Stromal cell of bone marrow (primary cell): ENCODE measurements at regions not wholly inside any gene's neighbourhood (a gene's known extent, or its start where the extent isn't known, plus 50 kb on each side); places are given as distances from the start of the nearest gene placed in this dataset.

Experiments
- DNase-seq: peaks from one replicate; pipeline ENCODE4 v3.0.0-alpha.2; 2012; ENCODE audit warnings: low read depth

- no peak for DNase-seq
These were observed 745.2 kb upstream of the GCFC2 start for GRCh38 chr2:76455910-76456309.

GRCh38 chr2:76450024-76450475 lies 739.3 kb upstream of the GCFC2 start:
- no peak for DNase-seq

DNA sequence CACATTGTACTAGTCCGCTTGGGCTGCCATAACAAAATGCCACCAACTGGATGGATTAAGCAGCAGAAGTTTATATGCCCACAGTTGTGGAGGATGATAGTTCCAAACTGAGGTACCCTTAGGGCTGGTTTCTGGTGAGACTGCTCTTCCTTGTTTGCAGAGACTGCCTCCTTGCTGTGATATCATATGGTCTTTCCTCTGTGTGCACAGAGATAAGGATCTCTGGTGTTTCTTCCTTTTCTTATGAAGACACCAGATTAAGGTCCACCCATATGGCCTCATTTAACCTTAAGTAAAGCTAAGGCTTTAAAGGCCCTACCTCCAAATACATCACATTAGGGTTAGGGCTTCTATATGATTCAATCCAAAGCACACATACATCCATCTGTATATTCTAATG lies 738.2 kb upstream of the GCFC2 start:
- DNase-seq, result no peak

DNA sequence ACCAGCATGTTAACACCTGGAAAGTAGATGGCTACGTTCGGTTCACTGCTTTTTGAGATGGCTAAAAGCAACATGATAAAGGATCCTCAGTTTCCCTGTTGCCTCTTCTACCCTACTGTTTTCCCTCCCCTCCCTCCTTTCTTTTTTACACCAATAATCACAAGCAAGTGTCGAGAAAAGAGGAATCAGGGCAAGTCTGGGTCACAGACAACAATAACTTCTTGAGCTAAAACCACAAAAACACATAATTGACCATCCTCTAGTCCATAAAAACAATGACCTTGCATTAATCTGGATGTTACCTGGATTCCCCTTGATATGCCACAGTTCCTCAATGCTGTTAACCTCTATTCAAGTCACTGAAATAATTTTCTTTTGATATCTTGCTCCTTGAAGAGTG lies 736.6 kb upstream of the GCFC2 start:
- DNase-seq, result no peak

- no peak for DNase-seq
These were observed 736.2 kb upstream of the GCFC2 start for GRCh38 chr2:76446872-76447271.

- no peak for DNase-seq
These were observed 735.2 kb upstream of the GCFC2 start for GRCh38 chr2:76445880-76446279.

- DNase-seq, result no peak
These were observed 734.0 kb upstream of the GCFC2 start for GRCh38 chr2:76444732-76445131.

DNA sequence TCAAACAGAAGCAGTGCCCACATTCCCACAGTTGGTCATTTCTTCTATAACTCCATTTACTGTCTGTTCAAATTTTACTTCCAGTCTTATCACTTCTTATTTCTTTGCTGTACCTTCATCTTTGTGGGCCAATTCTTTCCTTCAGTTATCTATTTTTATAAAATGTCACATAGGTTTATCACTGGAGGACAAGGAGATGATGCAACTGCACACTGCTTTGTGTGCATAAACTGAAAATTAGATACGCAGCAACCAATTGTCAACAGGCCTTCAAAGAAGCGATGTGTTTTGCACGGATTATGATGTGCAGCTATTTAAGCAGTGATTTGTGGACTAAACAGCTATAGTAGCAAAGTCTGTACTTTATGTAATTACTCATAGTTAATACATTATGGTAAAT lies 726.8 kb upstream of the GCFC2 start:
- no peak for DNase-seq

- no peak for DNase-seq
These were observed 718.7 kb upstream of the GCFC2 start for GRCh38 chr2:76429374-76429773.

- DNase-seq, result no peak
These were observed 716.7 kb upstream of the GCFC2 start for GRCh38 chr2:76427452-76427851.

DNA sequence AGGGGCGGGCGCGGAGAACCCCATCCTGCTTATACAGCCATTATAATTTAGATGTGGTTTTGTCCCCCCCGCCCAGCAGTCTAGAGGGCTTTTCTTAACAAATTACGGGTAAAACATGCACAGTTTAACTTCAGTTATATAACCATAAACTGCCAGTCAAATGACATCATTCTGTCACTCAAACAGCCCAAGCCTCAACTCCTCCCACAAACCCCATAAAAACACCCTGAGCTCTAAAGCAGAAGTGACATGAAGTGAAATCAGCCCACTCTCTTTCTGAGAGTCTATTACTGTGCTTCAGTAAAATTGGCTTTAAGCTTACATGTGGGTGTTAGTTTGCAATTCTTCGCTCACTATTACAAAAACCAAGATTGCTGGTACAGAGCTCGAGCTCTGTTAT lies 705.1 kb upstream of the GCFC2 start:
- no peak for DNase-seq

GRCh38 chr2:76413436-76413835 lies 702.7 kb upstream of the GCFC2 start:
- no peak for DNase-seq

GRCh38 chr2:76406134-76406855 lies 695.6 kb upstream of the GCFC2 start:
- DNase-seq, result no peak

DNA sequence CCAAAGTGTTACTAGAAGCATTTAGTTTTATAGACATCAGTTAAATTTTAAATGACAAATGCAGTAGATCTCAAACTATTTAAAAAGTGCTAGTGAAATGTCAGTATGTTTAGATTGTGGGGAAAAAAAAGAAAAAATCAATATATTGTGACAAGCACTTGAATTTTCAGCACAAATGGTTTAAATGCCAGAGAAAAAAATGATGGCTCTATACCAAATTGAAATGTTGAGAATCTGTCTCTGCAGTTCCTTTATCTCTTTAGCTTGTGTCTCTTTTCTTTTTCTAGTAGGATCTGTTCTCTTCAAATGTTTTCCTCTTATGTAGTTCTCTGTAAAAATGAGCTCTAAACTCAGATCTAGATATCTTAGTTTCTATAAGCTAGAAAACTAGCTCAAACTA lies 682.6 kb upstream of the GCFC2 start:
- DNase-seq, result no peak

DNA sequence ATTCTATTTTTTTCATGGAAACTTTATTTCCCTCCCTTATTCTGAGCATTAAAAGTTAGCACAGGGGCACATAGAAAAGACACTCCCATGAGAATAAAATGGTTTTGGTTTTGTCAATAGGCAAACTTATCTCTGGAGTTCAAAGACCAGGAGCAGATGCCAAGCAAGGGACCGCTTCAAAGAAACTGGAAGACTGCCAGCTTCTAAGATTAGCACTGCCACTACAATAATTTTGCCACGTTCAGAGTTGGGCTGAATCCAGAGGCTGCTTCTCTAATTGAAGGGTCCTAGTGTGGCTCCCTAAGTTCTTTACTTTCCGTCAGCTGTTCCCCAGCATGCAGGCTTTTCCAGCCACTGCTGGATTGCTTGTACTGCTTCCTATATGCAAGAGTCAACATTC lies 681.0 kb upstream of the GCFC2 start:
- no peak for DNase-seq

- no peak for DNase-seq
These were observed 676.6 kb upstream of the GCFC2 start for GRCh38 chr2:76387294-76387693.

- no peak for DNase-seq
These were observed 675.2 kb upstream of the GCFC2 start for GRCh38 chr2:76385943-76386342.

DNA sequence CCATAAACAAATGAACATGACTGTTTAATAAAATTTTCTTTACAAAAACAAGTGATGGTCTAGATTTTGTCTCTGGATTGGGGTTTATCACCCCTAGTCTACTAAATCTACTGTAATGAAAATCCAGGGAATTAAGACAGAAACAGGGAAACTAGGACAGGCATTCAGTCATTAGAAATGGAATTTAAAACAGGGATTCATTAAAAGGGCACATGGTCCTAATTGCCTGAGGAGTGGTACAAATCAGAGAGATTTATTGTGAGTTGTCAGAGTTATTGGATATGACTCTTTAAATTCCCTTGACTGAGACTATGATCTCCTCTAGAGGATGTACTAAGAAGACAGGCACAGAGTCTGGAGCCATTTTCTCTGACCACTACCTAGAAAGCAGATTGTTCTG lies 670.9 kb upstream of the GCFC2 start:
- no peak for DNase-seq

GRCh38 chr2:76378140-76378539 lies 667.4 kb upstream of the GCFC2 start:
- no peak for DNase-seq

DNA sequence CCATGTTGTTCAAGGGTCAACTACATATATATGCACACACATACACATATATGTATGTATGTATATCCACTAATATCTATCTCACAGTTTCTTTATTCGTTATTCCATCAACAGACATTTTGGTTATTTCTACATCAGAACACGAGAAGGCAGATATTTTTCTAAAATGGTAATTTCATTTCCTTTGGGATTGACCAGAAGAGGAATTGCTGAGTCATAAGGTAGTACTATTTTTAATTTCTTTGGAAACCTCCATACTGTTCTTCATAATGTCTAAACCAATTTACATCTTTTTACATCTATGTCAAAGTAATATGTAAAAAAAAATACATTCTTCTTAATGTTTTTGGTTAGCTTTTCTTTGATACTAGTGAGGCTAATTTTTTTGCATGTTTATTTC lies 630.7 kb upstream of the GCFC2 start:
- no peak for DNase-seq

- DNase-seq, result no peak
These were observed 622.2 kb upstream of the GCFC2 start for GRCh38 chr2:76332871-76333270.

GRCh38 chr2:76330865-76331264 lies 620.1 kb upstream of the GCFC2 start:
- no peak for DNase-seq

DNA sequence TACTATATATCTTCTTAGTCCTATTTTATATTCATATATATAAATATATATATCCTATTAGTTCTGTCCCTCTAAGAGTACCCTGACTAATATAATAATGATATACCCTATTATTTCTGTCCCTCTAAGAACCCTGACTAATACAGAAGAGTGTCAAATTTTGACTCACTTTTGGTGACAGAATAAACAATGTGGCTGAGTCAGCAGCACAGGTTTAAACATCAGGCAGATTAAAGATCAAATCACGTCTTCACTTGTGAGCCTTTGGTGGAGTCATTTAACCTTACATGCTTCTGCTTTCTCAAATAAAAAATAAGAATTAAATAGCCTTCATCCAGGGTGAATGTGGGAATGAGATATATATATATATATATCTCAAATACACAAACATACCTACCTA lies 615.9 kb upstream of the GCFC2 start:
- no peak for DNase-seq

GRCh38 chr2:76323381-76323780 lies 612.7 kb upstream of the GCFC2 start:
- DNase-seq, result no peak

DNA sequence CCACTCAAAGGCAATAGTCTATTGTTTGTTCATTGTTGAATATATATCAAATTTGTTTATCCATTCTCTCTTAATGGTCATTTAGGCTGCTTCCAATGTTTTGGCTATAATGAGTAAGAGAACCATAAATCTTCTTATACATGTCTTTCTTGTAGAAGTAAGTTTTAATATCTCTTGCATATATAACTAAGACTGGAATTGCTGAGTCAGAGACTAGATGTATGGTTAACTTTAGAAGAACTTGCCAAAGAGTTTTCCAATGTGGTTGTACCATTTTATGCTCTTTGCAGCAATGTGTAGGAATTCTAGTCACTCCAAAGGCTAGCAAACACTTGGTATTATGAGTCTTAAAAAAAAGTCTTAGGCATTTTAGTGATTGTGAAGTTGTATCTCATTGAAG lies 610.0 kb upstream of the GCFC2 start:
- no peak for DNase-seq
